KMS-11 (cell line): ENCODE measurements at regions not wholly inside any gene's neighbourhood (a gene's known extent, or its start where the extent isn't known, plus 50 kb on each side); places are given as distances from the start of the nearest gene placed in this dataset.

ENCODE experiments used
- H2AFZ ChIP-seq: fragments of 200-600 bp; sonication (generic); 2 replicates; pipeline ENCODE4 v1.6.1; 2016; ENCODE audit warnings: antibody characterized with exemption, mixed run types, low read depth
- H3K27ac ChIP-seq: fragments of 200-600 bp; sonication (generic); 2 replicates; pipeline ENCODE4 v1.6.1; 2016; ENCODE audit warnings: mild to moderate bottlenecking, mixed run types
- H3K27me3 ChIP-seq: fragments of 200-600 bp; sonication (generic); 2 replicates; pipeline ENCODE4 v1.6.1; 2017; ENCODE audit warnings: mild to moderate bottlenecking, low read depth, mixed run types, moderate library complexity; ENCODE audit not compliant: insufficient read depth
- H3K36me3 ChIP-seq: fragments of 200-600 bp; sonication (generic); 2 replicates; pipeline ENCODE4 v1.6.1; 2017; ENCODE audit warnings: mild to moderate bottlenecking, mixed run types; ENCODE audit not compliant: insufficient read depth
- H3K4me1 ChIP-seq: fragments of 200-600 bp; sonication (generic); 2 replicates; pipeline ENCODE4 v1.6.1; 2016; ENCODE audit warnings: mild to moderate bottlenecking, low read depth, mixed run types; ENCODE audit not compliant: poor library complexity, severe bottlenecking
- H3K4me2 ChIP-seq: fragments of 200-600 bp; sonication (generic); 2 replicates; pipeline ENCODE4 v1.7.0; 2016; ENCODE audit warnings: mild to moderate bottlenecking, mixed run types
- H3K4me3 ChIP-seq: fragments of 200-600 bp; sonication (generic); IDR thresholded peaks from 2 replicates; pipeline ENCODE4 v1.6.1; 2017; ENCODE audit warnings: low read depth, low read length, mixed read lengths; ENCODE audit not compliant: insufficient read depth
- H3K79me2 ChIP-seq: fragments of 200-600 bp; sonication (generic); 2 replicates; pipeline ENCODE4 v1.6.1; 2016; ENCODE audit warnings: low read depth, mixed run types; ENCODE audit not compliant: insufficient read depth
- H3K9ac ChIP-seq: fragments of 200-600 bp; sonication (generic); 2 replicates; pipeline ENCODE4 v1.6.1; 2016; ENCODE audit warnings: mild to moderate bottlenecking, mixed run types
- H4K20me1 ChIP-seq: fragments of 200-600 bp; sonication (generic); 2 replicates; pipeline ENCODE4 v1.6.1; 2016; ENCODE audit warnings: mild to moderate bottlenecking, mixed run types; ENCODE audit not compliant: insufficient read depth
- TF ChIP-seq, protein P1 (sequence below): fragments of 200-600 bp; sonication (generic); conservative IDR thresholded peaks from 2 replicates; pipeline ENCODE4 v1.6.1; 2017; ENCODE audit warnings: low read depth, mild to moderate bottlenecking, antibody characterized with exemption, low read length, moderate library complexity, mixed read lengths

DNA sequence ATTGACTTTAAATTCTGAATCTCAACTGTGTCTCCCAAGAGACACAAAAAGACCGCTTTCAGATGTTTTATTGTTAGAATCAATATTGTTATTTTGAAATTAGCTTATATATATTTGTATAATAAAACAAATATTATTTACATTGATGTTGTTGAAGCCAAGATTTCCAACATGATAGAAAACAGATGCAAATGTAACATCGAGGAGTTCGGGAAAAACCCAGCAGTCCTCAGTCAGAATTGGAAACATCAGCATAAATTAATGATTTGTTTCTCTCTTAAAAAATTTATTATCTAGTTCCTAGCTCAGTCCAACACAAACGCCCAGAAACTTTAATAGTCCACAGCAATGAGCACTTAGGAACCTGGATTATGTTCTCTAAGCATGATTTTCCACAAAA is 1330.4 kb downstream of the TBC1D22A start:
- no peak overlapping the region for H3K4me2 ChIP-seq
- no peak overlapping the region for H2AFZ ChIP-seq
- H3K27ac ChIP-seq = no peak overlapping the region
- peaks cover 6% of the 10 kb centered on the region for H3K4me1 ChIP-seq
- TF ChIP-seq, protein P1, sequence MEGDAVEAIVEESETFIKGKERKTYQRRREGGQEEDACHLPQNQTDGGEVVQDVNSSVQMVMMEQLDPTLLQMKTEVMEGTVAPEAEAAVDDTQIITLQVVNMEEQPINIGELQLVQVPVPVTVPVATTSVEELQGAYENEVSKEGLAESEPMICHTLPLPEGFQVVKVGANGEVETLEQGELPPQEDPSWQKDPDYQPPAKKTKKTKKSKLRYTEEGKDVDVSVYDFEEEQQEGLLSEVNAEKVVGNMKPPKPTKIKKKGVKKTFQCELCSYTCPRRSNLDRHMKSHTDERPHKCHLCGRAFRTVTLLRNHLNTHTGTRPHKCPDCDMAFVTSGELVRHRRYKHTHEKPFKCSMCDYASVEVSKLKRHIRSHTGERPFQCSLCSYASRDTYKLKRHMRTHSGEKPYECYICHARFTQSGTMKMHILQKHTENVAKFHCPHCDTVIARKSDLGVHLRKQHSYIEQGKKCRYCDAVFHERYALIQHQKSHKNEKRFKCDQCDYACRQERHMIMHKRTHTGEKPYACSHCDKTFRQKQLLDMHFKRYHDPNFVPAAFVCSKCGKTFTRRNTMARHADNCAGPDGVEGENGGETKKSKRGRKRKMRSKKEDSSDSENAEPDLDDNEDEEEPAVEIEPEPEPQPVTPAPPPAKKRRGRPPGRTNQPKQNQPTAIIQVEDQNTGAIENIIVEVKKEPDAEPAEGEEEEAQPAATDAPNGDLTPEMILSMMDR = no peak
- no peaks in the 10 kb centered on the region for H3K79me2 ChIP-seq
- no peak overlapping the region for H3K9ac ChIP-seq
- no peak overlapping the region for H3K4me3 ChIP-seq
- H3K36me3 ChIP-seq = no peaks in the 10 kb centered on the region
- H4K20me1 ChIP-seq = no peaks in the 10 kb centered on the region
- no peaks in the 10 kb centered on the region; the same call in 1 of the 2 replicates for H3K27me3 ChIP-seq

GRCh38 chr22:48091656-48092223 is 1329.3 kb downstream of the TBC1D22A start:
- H2AFZ ChIP-seq = no peak overlapping the region
- no peak overlapping the region for H3K27ac ChIP-seq
- no peaks in the 10 kb centered on the region for H3K36me3 ChIP-seq
- peaks cover 3% of the 10 kb centered on the region; the same call in 1 of the 2 replicates for H3K27me3 ChIP-seq
- H3K4me2 ChIP-seq = no peak overlapping the region
- no peak overlapping the region for H3K9ac ChIP-seq
- TF ChIP-seq, protein P1 = no peak
- H4K20me1 ChIP-seq = no peaks in the 10 kb centered on the region
- H3K79me2 ChIP-seq = no peaks in the 10 kb centered on the region
- H3K4me3 ChIP-seq = no peak overlapping the region
- no peaks in the 10 kb centered on the region for H3K4me1 ChIP-seq

- Histone ChIP-seq H3K36me3 (no peaks in the 10 kb centered on the region), H3K4me1 (no peaks in the 10 kb centered on the region), H3K4me2 (no peak overlapping the region), H3K27ac (no peak overlapping the region), H3K4me3 (no peak overlapping the region), H4K20me1 (no peaks in the 10 kb centered on the region), H2AFZ (no peak overlapping the region), H3K79me2 (no peaks in the 10 kb centered on the region), H3K27me3 (peaks cover 3% of the 10 kb centered on the region; the same call in 1 of the 2 replicates), H3K9ac (no peak overlapping the region)
- TF ChIP-seq, protein P1 = no peak
Observed at GRCh38 chr22:48091060-48091650, 1328.7 kb downstream of the TBC1D22A start.

DNA sequence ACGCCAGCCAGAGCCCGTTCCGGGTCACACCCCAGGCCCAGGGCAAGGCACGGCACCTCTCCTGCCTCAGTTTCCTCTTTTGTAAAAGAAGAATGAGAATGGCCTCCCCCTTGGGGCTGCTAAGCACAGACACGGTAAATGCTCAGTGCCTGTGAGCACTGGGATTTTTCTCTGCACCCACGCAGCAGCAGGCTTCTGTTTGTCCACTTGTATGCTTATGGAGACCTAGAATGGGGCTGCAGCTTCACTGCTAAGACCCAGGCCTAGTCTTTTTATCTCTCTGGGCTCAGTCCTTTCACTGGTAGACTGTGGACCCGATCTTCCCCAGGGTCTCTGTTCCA is 1327.9 kb downstream of the TBC1D22A start:
- Histone ChIP-seq H3K36me3 (no peaks in the 10 kb centered on the region), H3K27ac (no peak overlapping the region), H3K9ac (no peak overlapping the region), H4K20me1 (no peaks in the 10 kb centered on the region), H2AFZ (no peak overlapping the region), H3K4me1 (no peaks in the 10 kb centered on the region), H3K79me2 (no peaks in the 10 kb centered on the region), H3K27me3 (peaks cover 3% of the 10 kb centered on the region; the same call in 1 of the 2 replicates), H3K4me2 (no peak overlapping the region), H3K4me3 (no peak overlapping the region)
- TF ChIP-seq, protein P1 = no peak
